H1 (cell line): ENCODE measurements at regions not wholly inside any gene's neighbourhood (a gene's known extent, or its start where the extent isn't known, plus 50 kb on each side); places are given as distances from the start of the nearest gene placed in this dataset.

Source experiments
- CTCF ChIA-PET: fragments of 300-600 bp; sonication (Branson Sonifier 250); formaldehyde crosslinking; loops from one replicate; lab custom pipeline; 2021; ENCODE audit not compliant: partially characterized antibody; lab: Charles Lee
- POLR2A ChIA-PET: fragments of 300-600 bp; sonication (Branson Sonifier 250); formaldehyde crosslinking; loops from one replicate; lab custom pipeline; 2021; ENCODE audit warnings: inconsistent platforms; ENCODE audit not compliant: partially characterized antibody; lab: Charles Lee
- DNase-seq, 2 experiments: peaks; one replicate each; pipeline versions ENCODE4 v3.0.0 to v3.0.0-alpha.2; 2010 to 2022; ENCODE audit warnings: low spot score in 2 of 2, low read depth in 1 of 2, mixed read lengths in 1 of 2
- FAIRE-seq: peaks from 2 replicates; lab custom pipeline; 2011; peaks lifted over from hg19 to GRCh38; lab: Jason Lieb, UNC
- H2AFZ ChIP-seq: 2 replicates; pipeline ENCODE4 v1.8.1; 2012; ENCODE audit warnings: low read length, inconsistent platforms
- H2AK5ac ChIP-seq: 2 replicates; pipeline ENCODE4 v1.6.1; 2013; ENCODE audit warnings: low read depth, low read length
- H2BK120ac ChIP-seq: replicated peaks from 2 replicates; pipeline ENCODE3; 2013; ENCODE audit warnings: low read depth, low read length, inconsistent platforms
- H2BK12ac ChIP-seq: 2 replicates; pipeline ENCODE4 v1.6.1; 2013; ENCODE audit warnings: low read depth, low read length
- H2BK15ac ChIP-seq: 2 replicates; pipeline ENCODE4 v1.6.1; 2013; ENCODE audit warnings: low read length
- H2BK20ac ChIP-seq: 2 replicates; pipeline ENCODE4 v1.6.1; 2013; ENCODE audit warnings: low read length
- H2BK5ac ChIP-seq: 2 replicates; pipeline ENCODE4 v1.6.1; 2013; ENCODE audit warnings: low read depth, low read length
- H3K14ac ChIP-seq: 2 replicates; pipeline ENCODE4 v1.6.1; 2013; ENCODE audit warnings: inconsistent platforms; ENCODE audit not compliant: insufficient read length
- H3K18ac ChIP-seq: 2 replicates; pipeline ENCODE4 v1.6.1; 2013; ENCODE audit warnings: low read length; ENCODE audit errors: extremely low read depth
- H3K23ac ChIP-seq: 2 replicates; pipeline ENCODE4 v1.6.1; 2013; ENCODE audit warnings: inconsistent platforms; ENCODE audit not compliant: insufficient read length
- H3K23me2 ChIP-seq: 2 replicates; pipeline ENCODE4 v1.6.1; 2013; ENCODE audit warnings: low read depth, low read length
- H3K27ac ChIP-seq: 2 replicates; pipeline ENCODE4 v1.6.1; 2011; ENCODE audit warnings: low read depth, low read length, inconsistent platforms
- H3K27me3 ChIP-seq, 4 experiments: replicated peaks in 1 of 4; 1 replicate in 1 of 4; 2 replicates in 3 of 4; pipeline versions ENCODE4 v1.6.1 to v1.8.1; 2011 to 2013; ENCODE audit warnings: low read length in 3 of 4, mild to moderate bottlenecking in 3 of 4, inconsistent platforms in 2 of 4, mixed read lengths in 2 of 4, moderate library complexity in 1 of 4; ENCODE audit not compliant: control insufficient read depth in 3 of 4, insufficient read depth in 3 of 4; ENCODE audit errors: extremely low read depth in 1 of 4
- H3K36me3 ChIP-seq, 4 experiments: 2 replicates each; pipeline versions ENCODE4 v1.6.1 to v1.8.1; 2011 to 2013; ENCODE audit warnings: mild to moderate bottlenecking in 4 of 4, low read length in 3 of 4, moderate library complexity in 2 of 4, control low read depth in 1 of 4, inconsistent platforms in 1 of 4; ENCODE audit not compliant: insufficient read depth in 4 of 4, control insufficient read depth in 2 of 4
- H3K4ac ChIP-seq: replicated peaks from 2 replicates; pipeline ENCODE3; 2013; ENCODE audit warnings: low read length, low read depth, mixed read lengths, inconsistent platforms; ENCODE audit not compliant: insufficient read length
- H3K4me1 ChIP-seq, 4 experiments: replicated peaks in 1 of 4; 1 replicate in 1 of 4; 2 replicates in 3 of 4; pipeline versions ENCODE4 v1.6.1 to v1.8.1; 2011 to 2013; ENCODE audit warnings: low read length in 3 of 4, inconsistent platforms in 2 of 4, mixed read lengths in 1 of 4; ENCODE audit not compliant: insufficient read depth in 4 of 4, control insufficient read depth in 3 of 4
- H3K4me2 ChIP-seq, 2 experiments: 2 replicates each; pipeline versions ENCODE4 v1.6.1 to v1.8.1; 2011 to 2013; ENCODE audit warnings: low read depth in 2 of 2, low read length in 2 of 2, control low read depth in 1 of 2, inconsistent platforms in 1 of 2, mild to moderate bottlenecking in 1 of 2; ENCODE audit not compliant: insufficient read depth in 1 of 2
- H3K4me3 ChIP-seq, 4 experiments: fragments of 200-600, 300-600 bp in 1 of 4; sonication (generic), shearing (Covaris generic), sonication (Bioruptor Twin) in 1 of 4; 2 replicates each; pipeline versions ENCODE4 v1.5.1 to v1.8.1; 2011 to 2016; ENCODE audit warnings: low read length in 4 of 4, low read depth in 3 of 4, control low read depth in 2 of 4, inconsistent platforms in 2 of 4, mild to moderate bottlenecking in 2 of 4, mixed read lengths in 1 of 4, moderate library complexity in 1 of 4; ENCODE audit not compliant: insufficient read depth in 2 of 4; ENCODE audit errors: extremely low read depth in 1 of 4
- H3K56ac ChIP-seq: replicated peaks from 2 replicates; pipeline ENCODE3; 2013; ENCODE audit warnings: low read depth, mild to moderate bottlenecking, mixed read lengths, low read length, inconsistent platforms; ENCODE audit not compliant: insufficient read length
- H3K79me1 ChIP-seq: 2 replicates; pipeline ENCODE4 v1.6.1; 2013; ENCODE audit warnings: low read depth, low read length, control low read depth
- H3K79me2 ChIP-seq, 2 experiments: 2 replicates each; pipeline versions ENCODE4 v1.6.1 to v1.8.1; 2012 to 2013; ENCODE audit warnings: low read length in 2 of 2, mild to moderate bottlenecking in 2 of 2, inconsistent platforms in 1 of 2; ENCODE audit not compliant: insufficient read depth in 2 of 2, control insufficient read depth in 1 of 2
- H3K9ac ChIP-seq, 4 experiments: replicated peaks in 1 of 4; 1 replicate in 1 of 4; 2 replicates in 3 of 4; pipeline versions ENCODE4 v1.6.1 to v1.8.1; 2011 to 2013; ENCODE audit warnings: low read depth in 3 of 4, low read length in 3 of 4, control low read depth in 2 of 4, mild to moderate bottlenecking in 2 of 4, moderate library complexity in 2 of 4, inconsistent platforms in 1 of 4; ENCODE audit errors: extremely low read depth in 1 of 4
- H3K9me3 ChIP-seq, 2 experiments: 2 replicates each; pipeline versions ENCODE4 v1.6.1 to v1.8.1; 2012 to 2013; ENCODE audit warnings: mild to moderate bottlenecking in 2 of 2, moderate library complexity in 2 of 2, control low read depth in 1 of 2, inconsistent platforms in 1 of 2, low read depth in 1 of 2, low read length in 1 of 2, mixed read lengths in 1 of 2; ENCODE audit not compliant: insufficient read depth in 2 of 2
- H4K20me1 ChIP-seq, 2 experiments: replicated peaks in 1 of 2; 2 replicates each; pipeline versions ENCODE3 to v1.8.1; 2011 to 2013; ENCODE audit warnings: inconsistent platforms in 2 of 2, low read length in 2 of 2, mild to moderate bottlenecking in 1 of 2; ENCODE audit not compliant: insufficient read depth in 2 of 2, control insufficient read depth in 1 of 2
- H4K5ac ChIP-seq: 2 replicates; pipeline ENCODE4 v1.6.1; 2013; ENCODE audit warnings: low read length, low read depth, mixed read lengths, inconsistent platforms; ENCODE audit not compliant: insufficient read length
- H4K8ac ChIP-seq: 2 replicates; pipeline ENCODE4 v1.8.0; 2013; ENCODE audit warnings: mild to moderate bottlenecking, moderate library complexity, low read length, inconsistent platforms; ENCODE audit not compliant: insufficient read depth; ENCODE audit errors: extremely low read depth
- H4K91ac ChIP-seq: replicated peaks from 2 replicates; pipeline ENCODE3; 2013; ENCODE audit warnings: low read length, mixed read lengths, inconsistent platforms; ENCODE audit not compliant: insufficient read length
- ATF3 ChIP-seq: IDR thresholded peaks from 2 replicates; pipeline ENCODE4 v1.6.1; 2011; ENCODE audit warnings: low read depth, mild to moderate bottlenecking, low read length; ENCODE audit not compliant: insufficient read depth
- BCL11A ChIP-seq, 2 experiments: IDR thresholded peaks; one replicate each; pipeline ENCODE4 v1.6.1; 2011; ENCODE audit warnings: low read depth in 2 of 2, low read length in 2 of 2, mild to moderate bottlenecking in 2 of 2
- CEBPB ChIP-seq: IDR thresholded peaks from 2 replicates; pipeline ENCODE4 v1.6.1; 2012; ENCODE audit warnings: low read depth, low read length
- GTF2F1 ChIP-seq: IDR thresholded peaks from 2 replicates; pipeline ENCODE4 v1.6.1; 2012; ENCODE audit warnings: low read depth, low read length, improper control_type of control experiment, borderline replicate concordance
- HDAC6 ChIP-seq: IDR thresholded peaks from one replicate; pipeline ENCODE4 v1.7.1; 2012; ENCODE audit warnings: low read depth, mild to moderate bottlenecking, inconsistent platforms, low read length, moderate library complexity
- KDM4A ChIP-seq: IDR thresholded peaks from one replicate; pipeline ENCODE4 v1.7.1; 2012; ENCODE audit warnings: low read depth, mild to moderate bottlenecking, moderate library complexity, low read length, inconsistent platforms; ENCODE audit not compliant: severe bottlenecking
- NANOG ChIP-seq: IDR thresholded peaks from 2 replicates; pipeline ENCODE4 v1.6.1; 2011; ENCODE audit warnings: low read length, low read depth, mild to moderate bottlenecking, inconsistent platforms; ENCODE audit not compliant: insufficient read depth, poor library complexity, severe bottlenecking
- NRF1 ChIP-seq: IDR thresholded peaks from 2 replicates; pipeline ENCODE4 v1.6.1; 2011; ENCODE audit warnings: mild to moderate bottlenecking, low read depth, low read length, improper control_type of control experiment
- POLR2AphosphoS5 ChIP-seq: IDR thresholded peaks from 2 replicates; pipeline ENCODE4 v1.6.1; 2011; ENCODE audit warnings: low read depth, low read length
- SP2 ChIP-seq: IDR thresholded peaks from 2 replicates; pipeline ENCODE4 v1.6.1; 2012; ENCODE audit warnings: mild to moderate bottlenecking, low read length, inconsistent platforms
- SUZ12 ChIP-seq: fragments of 200-600 bp; sonication (generic); IDR thresholded peaks from 2 replicates; pipeline ENCODE4 v1.6.1; 2012; ENCODE audit warnings: mild to moderate bottlenecking, inconsistent platforms, low read length, moderate library complexity, mixed read lengths
- TAF1 ChIP-seq: IDR thresholded peaks from 2 replicates; pipeline ENCODE4 v1.6.1; 2011; ENCODE audit warnings: mild to moderate bottlenecking, low read depth, low read length
- TCF12 ChIP-seq: IDR thresholded peaks from 2 replicates; pipeline ENCODE4 v1.6.1; 2011; ENCODE audit warnings: low read depth, mild to moderate bottlenecking, low read length
- WGBS, 2 experiments: shearing (Covaris generic) in 1 of 2; methylation state at CpG; one replicate each; pipeline versions ENCODE4 v1.1.6 to v1.1.7; 2013 to 2015; ENCODE audit warnings: low lambda C conversion rate in 2 of 2, mixed read lengths in 2 of 2, inconsistent platforms in 1 of 2, low coverage in 1 of 2, missing lambda C conversion rate in 1 of 2; ENCODE audit not compliant: insufficient replicate concordance in 2 of 2, insufficient coverage in 1 of 2, insufficient read length in 1 of 2; ENCODE audit errors: extremely low coverage in 1 of 2, missing lambda C conversion rate in 1 of 2; 5-methylcytosine and 5-hydroxymethylcytosine counted together

DNA sequence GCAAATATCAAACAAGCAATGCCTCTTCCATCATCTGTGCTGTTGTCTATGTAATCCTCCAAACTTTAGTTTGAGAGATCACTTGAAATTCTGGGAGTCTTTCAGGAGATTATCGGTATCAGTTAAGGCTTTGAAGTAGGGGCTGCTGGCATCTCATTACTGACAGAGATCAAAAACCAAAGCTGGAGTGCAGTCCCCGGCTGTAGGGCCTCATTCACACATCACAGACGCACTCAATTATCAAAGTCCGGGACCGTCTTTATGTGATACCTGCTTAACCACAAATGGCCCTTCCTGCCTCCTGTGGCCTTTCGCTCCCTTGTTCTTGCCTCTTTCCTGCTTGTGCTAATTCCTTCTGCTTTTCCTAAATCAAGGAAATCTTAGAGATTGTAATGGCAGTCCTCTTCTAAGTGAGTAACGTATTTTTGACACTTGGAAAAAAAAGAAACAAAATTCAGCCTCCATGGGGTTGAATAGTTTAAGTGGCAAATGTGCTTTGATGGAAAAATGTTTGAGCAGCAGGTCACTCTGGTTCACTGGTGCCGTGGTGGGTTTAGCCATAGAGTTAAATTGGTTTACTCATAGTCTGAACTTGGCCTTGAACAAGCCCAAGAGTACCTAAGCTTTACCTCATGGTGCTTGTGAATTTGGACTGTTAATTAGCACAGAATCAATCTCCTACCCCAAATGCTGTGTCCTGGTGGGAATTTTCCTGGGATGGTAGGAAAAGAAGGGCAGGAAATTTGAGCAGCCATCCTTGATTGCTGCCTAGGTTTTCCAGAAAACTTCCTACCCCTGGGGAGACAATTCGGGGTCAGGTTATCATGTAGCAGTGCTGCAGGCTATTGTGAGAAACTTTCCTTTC is 178.9 kb upstream of the LYZL1 start:
- Histone ChIP-seq H3K4ac (no peak overlapping the region), H4K91ac (no peak overlapping the region), H3K36me3 (no peaks in the 10 kb centered on the region), H3K23ac (no peak overlapping the region), H2AK5ac (no peak overlapping the region), H4K8ac (no peak overlapping the region), H3K79me2 (no peaks in the 10 kb centered on the region), H3K23me2 (no peaks in the 10 kb centered on the region), H3K4me1 (no peaks in the 10 kb centered on the region), H3K4me2 (no peak overlapping the region), H3K79me1 (no peaks in the 10 kb centered on the region), H2BK15ac (no peak overlapping the region), H4K5ac (no peak overlapping the region), H2BK12ac (no peak overlapping the region), H2BK120ac (no peak overlapping the region), H4K20me1 (no peaks in the 10 kb centered on the region), H3K27me3 (no peaks in the 10 kb centered on the region), H3K14ac (no peak overlapping the region), H3K56ac (no peak overlapping the region), H3K27ac (no peak overlapping the region), H2BK5ac (no peak overlapping the region), H2AFZ (no peak overlapping the region), H3K18ac (no peak overlapping the region), H3K9me3 (no peaks in the 10 kb centered on the region), H3K4me3 (no peak overlapping the region), H3K9ac (no peak overlapping the region), H2BK20ac (no peak overlapping the region)
- ChIA-PET CTCF (interaction anchor here (8.2 kb wide), 1 partner anchor 9 kb away, joined by 47 read pairs; no protein-coding TSS in a partner anchor), POLR2A (no interaction called here)
- WGBS, 2 experiments: 90% methylated on average over 9 of the region's 9 CpGs; no CpG with 5 or more reads in 1 of the 2 experiments
- DNase-seq (no peak), FAIRE-seq (no peak)
- no peak for TF ChIP-seq SUZ12
- no peak for TF ChIP-seq SP2
- no peak for TF ChIP-seq TCF12
- TF ChIP-seq ATF3: no peak
- TF ChIP-seq CEBPB: no peak
- no peak for TF ChIP-seq BCL11A (IDR thresholded peaks at IDR 0.05; ENCODE audit: low read depth in 2 of 2, low read length in 2 of 2)
- TF ChIP-seq NANOG: no peak
- no peak for TF ChIP-seq KDM4A
- TF ChIP-seq NRF1: no peak
- no peak for TF ChIP-seq HDAC6
- TF ChIP-seq POLR2AphosphoS5: no peak
- TF ChIP-seq GTF2F1: no peak
- TF ChIP-seq TAF1: no peak
